Spleen (tissue), 7 donors: ENCODE measurements at regions not wholly inside any gene's neighbourhood (a gene's known extent, or its start where the extent isn't known, plus 50 kb on each side); places are given as distances from the start of the nearest gene placed in this dataset.

Experiments
- POLR2A ChIP-seq, 3 donors: fragments of 450-650 bp; IDR thresholded peaks; one replicate each; pipeline ENCODE4 v1.5.1; 2017; ENCODE audit warnings: antibody characterized with exemption in 3 of 3, mild to moderate bottlenecking in 1 of 3
- POLR2AphosphoS5 ChIP-seq, 3 donors: sonication (generic); formaldehyde crosslinking; IDR thresholded peaks; one replicate each; pipeline ENCODE4 v1.5.1; 2017; ENCODE audit warnings: antibody characterized with exemption in 3 of 3
- TF ChIP-seq, protein P1 (sequence below), 11 experiments: fragments of 200-600 bp in 7 of 11; fragments of 450-650 bp in 4 of 11; sonication (generic) in 4 of 11; IDR thresholded peaks in 8 of 11; conservative IDR thresholded peaks in 3 of 11; 1 replicate in 7 of 11; 2 replicates in 4 of 11; pipeline versions ENCODE4 v1.4.0 to v1.8.0; 2016 to 2021; ENCODE audit warnings: antibody characterized with exemption in 11 of 11, inconsistent platforms in 4 of 11, mild to moderate bottlenecking in 1 of 11
- donor health status: DM: no; HTN: no; CAD: no; lungs with moderate emphysema.
- donor health status: DM: no; HTN: no; CAD: no.
- donor health status: DM: no; HTN: no; CAD: no.

DNA sequence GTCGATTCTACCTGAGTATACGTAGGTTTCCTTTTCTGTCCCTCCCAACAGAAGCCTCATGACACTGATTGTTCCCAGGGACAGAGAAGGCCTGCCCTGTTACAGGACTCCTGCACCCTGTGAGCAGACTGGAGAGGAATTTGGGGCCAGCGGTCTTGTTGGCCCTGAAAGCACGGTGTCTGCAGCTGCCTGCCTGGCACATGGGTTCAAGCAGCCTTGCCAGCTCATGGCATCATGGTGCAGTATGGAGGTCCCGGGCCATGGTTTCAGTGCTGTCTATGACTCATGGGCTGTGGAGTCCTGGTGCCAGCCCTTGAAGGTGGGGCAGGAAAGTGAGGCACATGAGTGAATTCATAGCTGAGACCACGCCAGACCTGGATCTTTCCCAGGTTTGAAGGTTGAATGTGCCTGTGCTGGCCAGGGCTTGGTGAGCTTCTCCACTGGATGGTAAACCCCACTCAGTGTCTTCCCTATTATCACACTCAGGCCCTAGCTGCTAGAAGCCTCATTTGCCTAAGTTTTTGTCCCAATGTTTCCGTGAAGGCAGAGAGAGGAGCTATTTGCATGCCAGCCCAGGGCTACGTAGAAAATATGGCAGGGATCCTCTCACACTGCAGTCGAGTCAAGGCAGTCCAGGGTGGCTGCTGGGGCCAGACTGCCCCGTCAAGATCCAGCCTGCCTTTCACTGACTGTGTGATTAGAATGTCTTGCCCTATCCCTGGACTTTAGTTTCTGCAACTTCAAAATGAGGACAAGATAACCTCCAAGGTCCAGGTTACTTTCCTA lies 277.2 kb upstream of the CCL2 start:
- no peak for TF ChIP-seq POLR2A (IDR thresholded peaks at IDR 0.05)
- TF ChIP-seq, protein P1, sequence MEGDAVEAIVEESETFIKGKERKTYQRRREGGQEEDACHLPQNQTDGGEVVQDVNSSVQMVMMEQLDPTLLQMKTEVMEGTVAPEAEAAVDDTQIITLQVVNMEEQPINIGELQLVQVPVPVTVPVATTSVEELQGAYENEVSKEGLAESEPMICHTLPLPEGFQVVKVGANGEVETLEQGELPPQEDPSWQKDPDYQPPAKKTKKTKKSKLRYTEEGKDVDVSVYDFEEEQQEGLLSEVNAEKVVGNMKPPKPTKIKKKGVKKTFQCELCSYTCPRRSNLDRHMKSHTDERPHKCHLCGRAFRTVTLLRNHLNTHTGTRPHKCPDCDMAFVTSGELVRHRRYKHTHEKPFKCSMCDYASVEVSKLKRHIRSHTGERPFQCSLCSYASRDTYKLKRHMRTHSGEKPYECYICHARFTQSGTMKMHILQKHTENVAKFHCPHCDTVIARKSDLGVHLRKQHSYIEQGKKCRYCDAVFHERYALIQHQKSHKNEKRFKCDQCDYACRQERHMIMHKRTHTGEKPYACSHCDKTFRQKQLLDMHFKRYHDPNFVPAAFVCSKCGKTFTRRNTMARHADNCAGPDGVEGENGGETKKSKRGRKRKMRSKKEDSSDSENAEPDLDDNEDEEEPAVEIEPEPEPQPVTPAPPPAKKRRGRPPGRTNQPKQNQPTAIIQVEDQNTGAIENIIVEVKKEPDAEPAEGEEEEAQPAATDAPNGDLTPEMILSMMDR (IDR thresholded peaks at IDR 0.05 in 8 of 11, conservative IDR thresholded peaks at IDR 0.05 in 3 of 11): no peak
- no peak for TF ChIP-seq POLR2AphosphoS5 (IDR thresholded peaks at IDR 0.05)
